Ishikawa (cell line): ENCODE measurements at regions not wholly inside any gene's neighbourhood (a gene's known extent, or its start where the extent isn't known, plus 50 kb on each side); places are given as distances from the start of the nearest gene placed in this dataset.

Source experiments
- RAD21 ChIP-seq: IDR thresholded peaks from 2 replicates; pipeline ENCODE4 v1.6.1; 2012; ENCODE audit warnings: low read depth
- ZBTB7A ChIP-seq: IDR thresholded peaks from 2 replicates; pipeline ENCODE4 v1.6.1; 2012; ENCODE audit warnings: low read depth

DNA sequence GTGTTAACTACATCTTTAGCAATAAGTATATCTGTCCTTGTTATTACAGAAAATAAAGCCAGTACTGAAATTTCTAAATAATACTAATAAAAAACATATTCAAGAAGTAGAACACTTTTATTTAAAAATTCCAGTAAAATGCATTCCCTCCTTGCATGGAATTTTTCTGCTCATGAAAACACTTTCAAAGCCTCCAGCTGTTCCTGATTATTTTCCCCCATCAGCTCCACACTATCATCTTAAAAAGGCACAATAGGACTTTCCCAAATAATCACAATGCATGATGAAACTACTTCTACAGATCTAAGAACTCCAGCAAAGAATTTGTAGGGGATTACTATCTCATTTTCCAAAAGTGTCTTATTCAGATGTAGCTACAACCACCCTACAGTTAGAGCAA lies 162.6 kb upstream of the USP25 start:
- TF ChIP-seq RAD21 (no peak), ZBTB7A (no peak)
